SKM-1 treated with dmso at 0.1 percent for 144 hours (cell line): ENCODE measurements at regions not wholly inside any gene's neighbourhood (a gene's known extent, or its start where the extent isn't known, plus 50 kb on each side); places are given as distances from the start of the nearest gene placed in this dataset.

ENCODE experiments used
- DNase-seq: peaks from one replicate; lab custom pipeline; 2025; ENCODE audit not compliant: unreplicated experiment; lab: John Stamatoyannopoulos, UW

GRCh38 chr4:19375136-19375804 is 876.4 kb upstream of the SLIT2 start:
- DNase-seq: no peak

- DNase-seq: no peak
Measured at GRCh38 chr4:19372390-19372789, 879.3 kb upstream of the SLIT2 start.

GRCh38 chr4:19368800-19369199 is 882.9 kb upstream of the SLIT2 start:
- DNase-seq: no peak

- no peak for DNase-seq
Measured at GRCh38 chr4:19366916-19367315, 884.8 kb upstream of the SLIT2 start.

GRCh38 chr4:19358015-19358414 is 893.7 kb upstream of the SLIT2 start:
- no peak for DNase-seq

- no peak for DNase-seq
Measured at GRCh38 chr4:19349416-19349815, 902.3 kb upstream of the SLIT2 start.

- DNase-seq: no peak
Measured at GRCh38 chr4:19348746-19349145, 903.0 kb upstream of the SLIT2 start.

- DNase-seq: no peak
Measured at GRCh38 chr4:19346636-19347035, 905.1 kb upstream of the SLIT2 start.

GRCh38 chr4:19329631-19330030 is 922.1 kb upstream of the SLIT2 start:
- no peak for DNase-seq

GRCh38 chr4:19329077-19329476 is 922.6 kb upstream of the SLIT2 start:
- no peak for DNase-seq

GRCh38 chr4:19327364-19327763 is 924.3 kb upstream of the SLIT2 start:
- no peak for DNase-seq

GRCh38 chr4:19324184-19324583 is 927.5 kb upstream of the SLIT2 start:
- no peak for DNase-seq

- DNase-seq: no peak
Measured at GRCh38 chr4:19319607-19320006, 932.1 kb upstream of the SLIT2 start.

GRCh38 chr4:19317377-19317776 is 934.3 kb upstream of the SLIT2 start:
- no peak for DNase-seq

GRCh38 chr4:19314116-19314515 is 937.6 kb upstream of the SLIT2 start:
- no peak for DNase-seq

- DNase-seq: no peak
Measured at GRCh38 chr4:19309378-19309777, 942.3 kb upstream of the SLIT2 start.

GRCh38 chr4:19304028-19304427 is 947.7 kb upstream of the SLIT2 start:
- DNase-seq: no peak

GRCh38 chr4:19301527-19301926 is 950.2 kb upstream of the SLIT2 start:
- no peak for DNase-seq

GRCh38 chr4:19300213-19300612 is 951.5 kb upstream of the SLIT2 start:
- DNase-seq: no peak

- no peak for DNase-seq
Measured at GRCh38 chr4:19298998-19299397, 952.7 kb upstream of the SLIT2 start.

GRCh38 chr4:19293781-19294180 is 957.9 kb upstream of the SLIT2 start:
- DNase-seq: no peak

- DNase-seq: no peak
Measured at GRCh38 chr4:19293080-19293479, 958.6 kb upstream of the SLIT2 start.

- DNase-seq: no peak
Measured at GRCh38 chr4:19286924-19287323, 964.8 kb upstream of the SLIT2 start.
